Osteoblast (primary cell): ENCODE measurements at regions not wholly inside any gene's neighbourhood (a gene's known extent, or its start where the extent isn't known, plus 50 kb on each side); places are given as distances from the start of the nearest gene placed in this dataset.

Experiments
- DNase-seq: peaks from one replicate; pipeline ENCODE4 v3.0.0; 2011; ENCODE audit warnings: low spot score, mixed read lengths; ENCODE audit not compliant: insufficient read length; ENCODE audit errors: missing footprints
- H2AFZ ChIP-seq: 2 replicates; pipeline ENCODE4 v1.6.0; 2011; ENCODE audit warnings: mild to moderate bottlenecking, low read length
- H3K27ac ChIP-seq: 2 replicates; pipeline ENCODE4 v1.5.1; 2011; ENCODE audit warnings: mild to moderate bottlenecking, low read depth, low read length, moderate library complexity
- H3K27me3 ChIP-seq: 2 replicates; pipeline ENCODE4 v1.6.0; 2012; ENCODE audit warnings: mild to moderate bottlenecking, control low read depth, inconsistent platforms, low read length, moderate library complexity; ENCODE audit not compliant: insufficient read depth
- H3K36me3 ChIP-seq: 2 replicates; pipeline ENCODE4 v1.5.1; 2011; ENCODE audit warnings: mild to moderate bottlenecking, low read length, control low read depth, moderate library complexity; ENCODE audit not compliant: insufficient read depth
- H3K4me1 ChIP-seq: 2 replicates; pipeline ENCODE4 v1.5.1; 2011; ENCODE audit warnings: mild to moderate bottlenecking, low read length, control low read depth, moderate library complexity; ENCODE audit not compliant: insufficient read depth
- H3K4me2 ChIP-seq: 2 replicates; pipeline ENCODE4 v1.6.0; 2011; ENCODE audit warnings: mild to moderate bottlenecking, low read length; ENCODE audit not compliant: insufficient read depth
- H3K4me3 ChIP-seq: fragments of 200-600 bp; sonication (generic); 3 replicates; pipeline ENCODE4 v1.5.1; 2012; ENCODE audit warnings: mild to moderate bottlenecking, low read length, inconsistent platforms; ENCODE audit not compliant: insufficient read depth
- H3K79me2 ChIP-seq: 2 replicates; pipeline ENCODE4 v1.6.0; 2012; ENCODE audit warnings: mild to moderate bottlenecking, low read length, control low read depth, inconsistent platforms; ENCODE audit not compliant: insufficient read depth
- H3K9me3 ChIP-seq: 2 replicates; pipeline ENCODE4 v1.5.1; 2011; ENCODE audit warnings: low read depth, low read length, control low read depth
- H4K20me1 ChIP-seq: 2 replicates; pipeline ENCODE4 v1.6.0; 2012; ENCODE audit warnings: mild to moderate bottlenecking, low read length, control low read depth; ENCODE audit not compliant: insufficient read depth
- TF ChIP-seq, protein P1 (sequence below): IDR thresholded peaks from 2 replicates; pipeline ENCODE4 v1.5.1; 2011; ENCODE audit warnings: mild to moderate bottlenecking, low read depth, low read length, moderate library complexity; ENCODE audit errors: extremely low read depth

DNA sequence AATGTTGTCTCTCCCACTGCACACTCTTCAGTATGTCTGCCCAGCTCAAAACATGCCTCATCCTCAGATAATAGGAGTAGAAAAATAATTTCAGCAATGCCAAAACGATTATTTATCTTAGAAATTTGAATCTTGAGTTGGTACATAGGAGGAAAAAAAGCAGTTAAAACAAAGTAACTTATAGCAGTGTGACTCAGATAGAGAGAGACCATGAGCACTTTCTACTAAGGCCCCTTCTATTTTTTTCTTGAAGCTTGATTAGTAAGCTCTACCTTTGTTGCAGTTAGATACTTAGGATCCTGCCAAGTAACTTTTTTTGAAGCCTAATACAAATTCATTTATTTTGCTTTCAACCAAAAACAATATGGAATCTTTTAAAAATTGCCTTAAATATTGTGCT, 212.3 kb downstream of the MAD2L1 start:
- Histone ChIP-seq H3K4me3 (no peak overlapping the region), H3K4me2 (peak overlapping the region; percentile 18), H3K36me3 (no peaks in the 10 kb centered on the region), H3K79me2 (no peaks in the 10 kb centered on the region), H2AFZ (peak overlapping the region; percentile 62), H4K20me1 (no peaks in the 10 kb centered on the region), H3K27me3 (no peaks in the 10 kb centered on the region), H3K27ac (no peak overlapping the region), H3K4me1 (peaks cover 11% of the 10 kb centered on the region), H3K9me3 (no peaks in the 10 kb centered on the region)
- TF ChIP-seq, protein P1, sequence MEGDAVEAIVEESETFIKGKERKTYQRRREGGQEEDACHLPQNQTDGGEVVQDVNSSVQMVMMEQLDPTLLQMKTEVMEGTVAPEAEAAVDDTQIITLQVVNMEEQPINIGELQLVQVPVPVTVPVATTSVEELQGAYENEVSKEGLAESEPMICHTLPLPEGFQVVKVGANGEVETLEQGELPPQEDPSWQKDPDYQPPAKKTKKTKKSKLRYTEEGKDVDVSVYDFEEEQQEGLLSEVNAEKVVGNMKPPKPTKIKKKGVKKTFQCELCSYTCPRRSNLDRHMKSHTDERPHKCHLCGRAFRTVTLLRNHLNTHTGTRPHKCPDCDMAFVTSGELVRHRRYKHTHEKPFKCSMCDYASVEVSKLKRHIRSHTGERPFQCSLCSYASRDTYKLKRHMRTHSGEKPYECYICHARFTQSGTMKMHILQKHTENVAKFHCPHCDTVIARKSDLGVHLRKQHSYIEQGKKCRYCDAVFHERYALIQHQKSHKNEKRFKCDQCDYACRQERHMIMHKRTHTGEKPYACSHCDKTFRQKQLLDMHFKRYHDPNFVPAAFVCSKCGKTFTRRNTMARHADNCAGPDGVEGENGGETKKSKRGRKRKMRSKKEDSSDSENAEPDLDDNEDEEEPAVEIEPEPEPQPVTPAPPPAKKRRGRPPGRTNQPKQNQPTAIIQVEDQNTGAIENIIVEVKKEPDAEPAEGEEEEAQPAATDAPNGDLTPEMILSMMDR = no peak
- no peak for DNase-seq

DNA sequence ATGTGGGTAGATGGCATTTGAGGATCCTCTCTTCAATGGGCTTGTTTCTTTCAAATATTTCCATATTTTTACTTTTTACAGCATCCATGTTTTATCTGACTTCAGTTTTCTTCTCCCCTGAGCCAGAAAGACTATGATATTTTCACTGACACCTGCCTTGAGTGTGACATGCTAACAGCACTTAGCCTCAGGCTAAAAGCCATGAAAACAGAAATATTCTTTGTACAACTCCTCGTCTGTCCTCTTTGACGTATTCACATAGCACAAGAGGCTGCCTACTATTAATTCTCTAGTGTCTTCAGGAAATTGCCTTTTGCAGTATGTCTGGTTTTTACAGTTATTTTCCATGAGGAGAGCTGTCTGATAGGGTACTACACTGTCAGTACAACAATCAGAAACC, 215.0 kb downstream of the MAD2L1 start:
- Histone ChIP-seq H3K4me2 (no peak overlapping the region), H3K27ac (no peak overlapping the region), H4K20me1 (no peaks in the 10 kb centered on the region), H3K9me3 (no peaks in the 10 kb centered on the region), H3K27me3 (no peaks in the 10 kb centered on the region), H3K4me1 (peaks cover 5% of the 10 kb centered on the region), H3K4me3 (no peak overlapping the region), H3K36me3 (no peaks in the 10 kb centered on the region), H3K79me2 (no peaks in the 10 kb centered on the region), H2AFZ (no peak overlapping the region)
- TF ChIP-seq, protein P1 = no peak
- no peak for DNase-seq

DNA sequence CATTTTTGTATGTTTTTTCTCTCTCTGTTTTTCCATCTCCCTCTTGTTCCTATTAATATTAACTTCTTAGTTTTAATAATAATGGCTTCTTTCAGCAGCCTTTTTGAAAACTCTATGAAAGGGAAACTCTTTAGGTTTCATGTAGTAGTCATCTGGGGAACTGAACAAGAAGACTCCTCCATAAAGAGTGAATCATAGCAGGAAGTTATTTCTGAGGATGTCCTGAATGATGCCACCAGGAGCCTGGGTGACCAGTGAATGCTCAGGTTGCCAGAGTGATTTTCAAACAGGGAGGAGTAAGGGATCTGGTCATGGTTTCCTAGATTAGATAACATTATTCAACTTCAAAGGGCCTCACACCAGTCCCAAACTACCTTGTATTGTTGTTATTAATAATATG, 212.8 kb upstream of the PDE5A start:
- Histone ChIP-seq H3K27me3 (no peaks in the 10 kb centered on the region), H3K9me3 (no peaks in the 10 kb centered on the region), H3K79me2 (no peaks in the 10 kb centered on the region), H2AFZ (no peak overlapping the region), H3K4me3 (no peak overlapping the region), H3K36me3 (no peaks in the 10 kb centered on the region), H4K20me1 (no peaks in the 10 kb centered on the region), H3K4me1 (no peaks in the 10 kb centered on the region), H3K4me2 (no peak overlapping the region), H3K27ac (no peak overlapping the region)
- DNase-seq = no peak
- TF ChIP-seq, protein P1 = no peak

DNA sequence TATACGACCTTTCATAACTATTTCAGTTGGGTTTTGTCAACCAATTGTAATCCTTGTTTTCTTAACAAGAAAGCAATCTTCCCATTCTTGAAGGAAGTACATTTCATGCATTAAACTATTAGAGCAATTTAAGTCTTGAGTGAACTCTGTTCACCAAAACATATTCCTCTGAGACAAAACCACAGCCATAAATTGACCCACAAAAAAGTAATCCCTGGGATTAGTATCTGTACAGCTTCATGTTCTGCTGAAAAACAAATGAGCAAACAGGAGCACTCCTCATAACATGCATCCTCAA, 207.0 kb upstream of the PDE5A start:
- peak overlapping the region; percentile 21 for H2AFZ ChIP-seq
- H4K20me1 ChIP-seq = no peaks in the 10 kb centered on the region
- DNase-seq = no peak
- H3K36me3 ChIP-seq = no peaks in the 10 kb centered on the region
- H3K27me3 ChIP-seq = no peaks in the 10 kb centered on the region
- H3K4me2 ChIP-seq = no peak overlapping the region
- H3K4me1 ChIP-seq = peaks cover 13% of the 10 kb centered on the region
- no peaks in the 10 kb centered on the region for H3K9me3 ChIP-seq
- peak overlapping the region; percentile 0 for H3K27ac ChIP-seq
- H3K79me2 ChIP-seq = no peaks in the 10 kb centered on the region
- TF ChIP-seq, protein P1 = no peak
- H3K4me3 ChIP-seq = no peak overlapping the region
